HFFc6 (cell line): ENCODE measurements at regions not wholly inside any gene's neighbourhood (a gene's known extent, or its start where the extent isn't known, plus 50 kb on each side); places are given as distances from the start of the nearest gene placed in this dataset.

Source experiments
- DNase-seq: peaks from one replicate; pipeline ENCODE4 v3.0.0-alpha.2; 2018
- H3K27ac Mint-ChIP-seq: 2 replicates; pipeline ENCODE4 v1.8.0; 2020; ENCODE audit warnings: mild to moderate bottlenecking, mixed read lengths
- H3K27me3 Mint-ChIP-seq: 2 replicates; pipeline ENCODE4 v1.8.0; 2021; ENCODE audit warnings: mild to moderate bottlenecking, moderate library complexity, mixed read lengths; ENCODE audit not compliant: insufficient read depth
- H3K36me3 Mint-ChIP-seq: 2 replicates; pipeline ENCODE4 v1.8.0; 2021; ENCODE audit warnings: low read depth, mixed read lengths
- H3K4me1 Mint-ChIP-seq: 2 replicates; pipeline ENCODE4 v1.8.0; 2020; ENCODE audit warnings: low read depth, mixed read lengths
- H3K4me3 Mint-ChIP-seq: 2 replicates; pipeline ENCODE4 v1.8.0; 2020; ENCODE audit warnings: mild to moderate bottlenecking, moderate library complexity, mixed read lengths
- H3K9me3 Mint-ChIP-seq: 2 replicates; pipeline ENCODE4 v1.8.0; 2020; ENCODE audit warnings: mild to moderate bottlenecking, mixed read lengths
- CTCF ChIP-seq: fragments of 200-600 bp; sonication (generic); IDR thresholded peaks from 2 replicates; pipeline ENCODE4 v1.5.0; 2021; ENCODE audit warnings: antibody characterized with exemption, mild to moderate bottlenecking

GRCh38 chr11:119875841-119876600, 147.0 kb upstream of the NECTIN1 start:
- H3K27me3 Mint-ChIP-seq, result peaks cover 37% of the 10 kb centered on the region
- no peak for DNase-seq
- no peaks in the 10 kb centered on the region for H3K9me3 Mint-ChIP-seq
- no peak overlapping the region for H3K27ac Mint-ChIP-seq
- no peak for TF ChIP-seq CTCF
- H3K4me3 Mint-ChIP-seq, result no peak overlapping the region
- no peaks in the 10 kb centered on the region for H3K4me1 Mint-ChIP-seq
- H3K36me3 Mint-ChIP-seq, result no peaks in the 10 kb centered on the region

- no peak overlapping the region for H3K4me3 Mint-ChIP-seq
- peaks cover 29% of the 10 kb centered on the region for H3K27me3 Mint-ChIP-seq
- H3K27ac Mint-ChIP-seq, result no peak overlapping the region
- H3K9me3 Mint-ChIP-seq, result no peaks in the 10 kb centered on the region
- TF ChIP-seq CTCF, result no peak
- H3K36me3 Mint-ChIP-seq, result no peaks in the 10 kb centered on the region
- DNase-seq, result no peak
- H3K4me1 Mint-ChIP-seq, result no peaks in the 10 kb centered on the region
Measured at GRCh38 chr11:119874660-119875238, 145.7 kb upstream of the NECTIN1 start.

DNA sequence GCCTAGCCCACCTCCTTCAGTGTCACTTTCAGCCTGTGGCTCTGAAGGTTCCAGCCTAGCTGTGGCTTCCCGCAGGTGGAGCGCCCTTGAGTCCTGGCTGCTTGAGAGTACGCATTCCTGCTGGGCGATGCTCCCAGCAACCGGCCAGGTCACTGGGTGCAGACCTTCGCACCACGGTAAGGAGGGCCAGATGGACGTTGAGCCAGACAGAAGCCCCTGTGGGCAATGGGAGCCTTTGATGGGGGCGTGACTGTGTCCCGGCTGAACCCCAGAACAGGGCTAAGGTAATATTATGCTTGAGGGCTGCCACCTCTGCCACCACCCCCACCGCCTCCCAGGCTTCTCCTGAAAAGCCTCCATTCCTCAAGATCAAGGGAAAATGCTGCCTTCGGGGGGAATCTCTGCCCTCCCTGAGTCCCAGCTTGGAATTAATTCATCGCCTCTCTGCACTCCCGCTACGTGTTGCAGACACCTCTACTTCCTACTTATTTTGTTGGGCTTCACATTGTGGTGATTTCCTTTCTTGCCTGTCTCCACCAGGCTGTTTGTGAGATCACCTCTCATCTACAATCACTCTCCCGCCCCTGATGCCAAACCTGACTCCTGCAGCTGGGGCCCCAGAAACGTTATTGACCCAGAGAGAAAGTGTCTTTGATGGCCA, 144.9 kb upstream of the NECTIN1 start:
- H3K27me3 Mint-ChIP-seq, result peaks cover 23% of the 10 kb centered on the region
- H3K9me3 Mint-ChIP-seq, result no peaks in the 10 kb centered on the region
- H3K36me3 Mint-ChIP-seq, result no peaks in the 10 kb centered on the region
- H3K4me1 Mint-ChIP-seq, result no peaks in the 10 kb centered on the region
- no peak for DNase-seq
- H3K4me3 Mint-ChIP-seq, result no peak overlapping the region
- no peak for TF ChIP-seq CTCF
- H3K27ac Mint-ChIP-seq, result no peak overlapping the region

DNA sequence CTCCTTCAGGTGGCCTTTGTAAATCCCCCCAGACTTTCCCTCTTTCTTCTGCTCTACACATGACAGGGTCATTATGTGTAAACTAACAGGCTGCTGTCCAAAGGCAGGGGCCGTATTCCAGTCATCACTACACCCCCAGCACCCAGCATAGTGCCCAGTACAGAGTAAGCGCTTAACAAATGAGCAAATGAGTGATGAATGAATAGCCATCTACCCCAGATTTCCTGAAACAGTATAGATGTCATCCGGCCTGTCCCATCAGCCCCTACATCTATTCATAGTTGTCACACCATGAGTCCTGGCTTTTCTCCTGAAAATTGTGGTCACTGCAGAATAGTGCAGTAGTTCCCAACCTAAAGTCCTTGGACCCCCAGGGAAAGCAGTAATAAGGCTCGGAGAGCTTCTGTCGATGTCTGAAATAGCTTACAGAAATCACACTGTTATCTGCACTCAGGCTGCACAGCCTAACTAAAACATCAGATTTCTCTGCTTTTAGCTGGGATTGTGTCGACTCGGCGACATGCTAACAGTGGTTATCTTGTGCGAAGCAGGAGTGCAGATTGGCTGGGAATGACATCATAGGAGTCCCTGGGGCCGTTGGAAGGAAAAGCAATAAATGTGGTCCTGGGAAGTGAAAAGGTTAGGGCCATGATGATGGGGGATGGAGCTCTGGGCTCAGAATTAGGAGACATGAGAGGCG, 143.8 kb upstream of the NECTIN1 start:
- DNase-seq, result no peak
- Mint-ChIP-seq H3K4me3 (no peak overlapping the region), H3K9me3 (no peaks in the 10 kb centered on the region), H3K27me3 (peaks cover 31% of the 10 kb centered on the region), H3K36me3 (no peaks in the 10 kb centered on the region), H3K27ac (no peak overlapping the region), H3K4me1 (no peaks in the 10 kb centered on the region)
- no peak for TF ChIP-seq CTCF

DNA sequence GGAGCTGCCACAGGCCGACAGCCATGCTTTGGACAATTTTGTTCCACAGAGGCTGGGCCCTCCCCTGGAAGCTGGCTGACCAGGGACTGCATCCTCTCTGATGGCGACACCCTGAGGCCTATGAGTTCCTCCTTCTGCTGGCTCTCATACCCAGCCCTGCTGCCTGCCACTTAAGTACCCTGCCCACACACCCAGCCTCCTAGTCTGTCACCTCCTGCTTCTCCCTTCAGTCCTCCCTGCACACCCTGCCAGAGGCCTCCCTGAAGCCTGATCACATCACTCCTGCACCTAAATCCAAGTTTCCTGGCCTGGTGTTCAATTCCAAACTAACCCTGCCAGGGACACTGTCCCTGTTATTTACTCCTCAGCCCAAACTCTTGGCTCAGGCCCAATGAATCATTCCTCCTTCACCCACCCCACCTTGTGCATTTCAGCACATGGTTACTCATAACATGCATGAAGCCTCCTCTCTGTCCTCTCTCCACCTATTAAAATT, 136.7 kb upstream of the NECTIN1 start:
- no peak for TF ChIP-seq CTCF
- H3K4me3 Mint-ChIP-seq, result no peak overlapping the region
- no peaks in the 10 kb centered on the region for H3K36me3 Mint-ChIP-seq
- DNase-seq, result no peak
- H3K27ac Mint-ChIP-seq, result no peak overlapping the region
- no peaks in the 10 kb centered on the region for H3K4me1 Mint-ChIP-seq
- no peaks in the 10 kb centered on the region for H3K9me3 Mint-ChIP-seq
- H3K27me3 Mint-ChIP-seq, result peaks cover 41% of the 10 kb centered on the region
